DND-41 (cell line): ENCODE measurements at regions not wholly inside any gene's neighbourhood (a gene's known extent, or its start where the extent isn't known, plus 50 kb on each side); places are given as distances from the start of the nearest gene placed in this dataset.

Experiments
- CTCF ChIP-seq: IDR thresholded peaks from 2 replicates; pipeline ENCODE4 v1.5.1; 2012; ENCODE audit warnings: borderline replicate concordance, low read length, moderate library complexity, mild to moderate bottlenecking; ENCODE audit not compliant: poor library complexity, severe bottlenecking; ENCODE audit errors: extremely low read depth
- EZH2 ChIP-seq: IDR thresholded peaks from 3 replicates; pipeline ENCODE4 v1.6.1; 2012; ENCODE audit warnings: borderline replicate concordance, low read depth, mild to moderate bottlenecking, moderate library complexity, low read length, inconsistent platforms; ENCODE audit not compliant: severe bottlenecking

- TF ChIP-seq CTCF (no peak), EZH2 (no peak)
Observed at GRCh38 chr11:135015966-135016365, 603.9 kb upstream of the B3GAT1 start.
